GM23338 (cell line): ENCODE measurements at regions not wholly inside any gene's neighbourhood (a gene's known extent, or its start where the extent isn't known, plus 50 kb on each side); places are given as distances from the start of the nearest gene placed in this dataset.

Experiments
- CREB1 ChIP-seq: fragments of 250-450 bp; sonication (Bioruptor Pico); IDR thresholded peaks from 2 replicates; pipeline ENCODE4 v1.5.0; 2020; ENCODE audit warnings: low read depth, mild to moderate bottlenecking, moderate library complexity
- CTCF ChIP-seq, 2 experiments: fragments of 200-600 bp in 1 of 2; sonication (generic) in 1 of 2; conservative IDR thresholded peaks; 2 replicates each; pipeline versions ENCODE4 v1.5.1 to v1.6.1; 2016 to 2017; ENCODE audit warnings: antibody characterized with exemption in 2 of 2, low read depth in 2 of 2, mild to moderate bottlenecking in 2 of 2, moderate library complexity in 1 of 2
- EZH2phosphoT487 ChIP-seq: fragments of 200-600 bp; sonication (generic); IDR thresholded peaks from one replicate; pipeline ENCODE4 v1.8.1; 2018; ENCODE audit warnings: antibody characterized with exemption; ENCODE audit not compliant: unreplicated experiment
- POLR2AphosphoS5 ChIP-seq: IDR thresholded peaks from 2 replicates; pipeline ENCODE4 v1.6.1; 2016; ENCODE audit warnings: antibody characterized with exemption, low read depth
- TF ChIP-seq, protein P1 (sequence below): fragments of 250-450 bp; sonication (Bioruptor Pico); IDR thresholded peaks from 2 replicates; pipeline ENCODE4 v1.5.0; 2020; ENCODE audit warnings: mild to moderate bottlenecking, moderate library complexity

GRCh38 chr4:54400802-54401201 lies 171.7 kb downstream of the PDGFRA start:
- TF ChIP-seq CTCF (conservative IDR thresholded peaks at IDR 0.05; ENCODE audit: low read depth in 2 of 2) (no peak), POLR2AphosphoS5 (no peak), EZH2phosphoT487 (no peak), CREB1 (CRISPR knock-in tag) (no peak)
- TF ChIP-seq, protein P1, sequence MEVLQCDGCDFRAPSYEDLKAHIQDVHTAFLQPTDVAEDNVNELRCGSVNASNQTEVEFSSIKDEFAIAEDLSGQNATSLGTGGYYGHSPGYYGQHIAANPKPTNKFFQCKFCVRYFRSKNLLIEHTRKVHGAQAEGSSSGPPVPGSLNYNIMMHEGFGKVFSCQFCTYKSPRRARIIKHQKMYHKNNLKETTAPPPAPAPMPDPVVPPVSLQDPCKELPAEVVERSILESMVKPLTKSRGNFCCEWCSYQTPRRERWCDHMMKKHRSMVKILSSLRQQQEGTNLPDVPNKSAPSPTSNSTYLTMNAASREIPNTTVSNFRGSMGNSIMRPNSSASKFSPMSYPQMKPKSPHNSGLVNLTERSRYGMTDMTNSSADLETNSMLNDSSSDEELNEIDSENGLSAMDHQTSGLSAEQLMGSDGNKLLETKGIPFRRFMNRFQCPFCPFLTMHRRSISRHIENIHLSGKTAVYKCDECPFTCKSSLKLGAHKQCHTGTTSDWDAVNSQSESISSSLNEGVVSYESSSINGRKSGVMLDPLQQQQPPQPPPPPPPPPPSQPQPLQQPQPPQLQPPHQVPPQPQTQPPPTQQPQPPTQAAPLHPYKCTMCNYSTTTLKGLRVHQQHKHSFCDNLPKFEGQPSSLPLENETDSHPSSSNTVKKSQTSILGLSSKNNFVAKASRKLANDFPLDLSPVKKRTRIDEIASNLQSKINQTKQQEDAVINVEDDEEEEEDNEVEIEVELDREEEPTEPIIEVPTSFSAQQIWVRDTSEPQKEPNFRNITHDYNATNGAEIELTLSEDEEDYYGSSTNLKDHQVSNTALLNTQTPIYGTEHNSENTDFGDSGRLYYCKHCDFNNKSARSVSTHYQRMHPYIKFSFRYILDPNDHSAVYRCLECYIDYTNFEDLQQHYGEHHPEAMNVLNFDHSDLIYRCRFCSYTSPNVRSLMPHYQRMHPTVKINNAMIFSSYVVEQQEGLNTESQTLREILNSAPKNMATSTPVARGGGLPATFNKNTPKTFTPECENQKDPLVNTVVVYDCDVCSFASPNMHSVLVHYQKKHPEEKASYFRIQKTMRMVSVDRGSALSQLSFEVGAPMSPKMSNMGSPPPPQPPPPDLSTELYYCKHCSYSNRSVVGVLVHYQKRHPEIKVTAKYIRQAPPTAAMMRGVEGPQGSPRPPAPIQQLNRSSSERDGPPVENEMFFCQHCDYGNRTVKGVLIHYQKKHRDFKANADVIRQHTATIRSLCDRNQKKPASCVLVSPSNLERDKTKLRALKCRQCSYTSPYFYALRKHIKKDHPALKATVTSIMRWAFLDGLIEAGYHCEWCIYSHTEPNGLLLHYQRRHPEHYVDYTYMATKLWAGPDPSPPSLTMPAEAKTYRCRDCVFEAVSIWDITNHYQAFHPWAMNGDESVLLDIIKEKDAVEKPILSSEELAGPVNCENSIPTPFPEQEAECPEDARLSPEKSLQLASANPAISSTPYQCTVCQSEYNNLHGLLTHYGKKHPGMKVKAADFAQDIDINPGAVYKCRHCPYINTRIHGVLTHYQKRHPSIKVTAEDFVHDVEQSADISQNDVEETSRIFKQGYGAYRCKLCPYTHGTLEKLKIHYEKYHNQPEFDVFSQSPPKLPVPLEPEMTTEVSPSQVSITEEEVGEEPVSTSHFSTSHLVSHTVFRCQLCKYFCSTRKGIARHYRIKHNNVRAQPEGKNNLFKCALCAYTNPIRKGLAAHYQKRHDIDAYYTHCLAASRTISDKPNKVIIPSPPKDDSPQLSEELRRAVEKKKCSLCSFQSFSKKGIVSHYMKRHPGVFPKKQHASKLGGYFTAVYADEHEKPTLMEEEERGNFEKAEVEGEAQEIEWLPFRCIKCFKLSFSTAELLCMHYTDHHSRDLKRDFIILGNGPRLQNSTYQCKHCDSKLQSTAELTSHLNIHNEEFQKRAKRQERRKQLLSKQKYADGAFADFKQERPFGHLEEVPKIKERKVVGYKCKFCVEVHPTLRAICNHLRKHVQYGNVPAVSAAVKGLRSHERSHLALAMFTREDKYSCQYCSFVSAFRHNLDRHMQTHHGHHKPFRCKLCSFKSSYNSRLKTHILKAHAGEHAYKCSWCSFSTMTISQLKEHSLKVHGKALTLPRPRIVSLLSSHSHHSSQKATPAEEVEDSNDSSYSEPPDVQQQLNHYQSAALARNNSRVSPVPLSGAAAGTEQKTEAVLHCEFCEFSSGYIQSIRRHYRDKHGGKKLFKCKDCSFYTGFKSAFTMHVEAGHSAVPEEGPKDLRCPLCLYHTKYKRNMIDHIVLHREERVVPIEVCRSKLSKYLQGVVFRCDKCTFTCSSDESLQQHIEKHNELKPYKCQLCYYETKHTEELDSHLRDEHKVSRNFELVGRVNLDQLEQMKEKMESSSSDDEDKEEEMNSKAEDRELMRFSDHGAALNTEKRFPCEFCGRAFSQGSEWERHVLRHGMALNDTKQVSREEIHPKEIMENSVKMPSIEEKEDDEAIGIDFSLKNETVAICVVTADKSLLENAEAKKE (CRISPR knock-in tag): no peak
